Bronchial epithelial cell (primary cell): ENCODE measurements at regions not wholly inside any gene's neighbourhood (a gene's known extent, or its start where the extent isn't known, plus 50 kb on each side); places are given as distances from the start of the nearest gene placed in this dataset.

Experiments used
- DNase-seq: peaks from one replicate; pipeline ENCODE4 v3.0.0-alpha.2; 2010; ENCODE audit warnings: low read depth
- FAIRE-seq: peaks from 2 replicates; lab custom pipeline; 2011; peaks lifted over from hg19 to GRCh38; lab: Jason Lieb, UNC
- H3K27me3 ChIP-seq: 2 replicates; pipeline ENCODE4 v1.5.1; 2011; ENCODE audit warnings: low read length; ENCODE audit not compliant: control insufficient read depth, insufficient read depth
- H3K36me3 ChIP-seq: 2 replicates; pipeline ENCODE4 v1.5.1; 2011; ENCODE audit warnings: low read length; ENCODE audit not compliant: control insufficient read depth, insufficient read depth
- H3K4me3 ChIP-seq: 2 replicates; pipeline ENCODE4 v1.5.1; 2011; ENCODE audit warnings: mild to moderate bottlenecking, low read depth, low read length, control low read depth
- CTCF ChIP-seq: IDR thresholded peaks from 2 replicates; pipeline ENCODE4 v1.5.1; 2011; ENCODE audit warnings: mild to moderate bottlenecking, moderate library complexity, low read length, control low read depth, inconsistent platforms; ENCODE audit not compliant: insufficient read depth, severe bottlenecking

- H3K36me3 ChIP-seq = no peaks in the 10 kb centered on the region
- no peak for FAIRE-seq
- H3K27me3 ChIP-seq = no peaks in the 10 kb centered on the region
- no peak for TF ChIP-seq CTCF
- DNase-seq = no peak
- no peak overlapping the region for H3K4me3 ChIP-seq
Measured at GRCh38 chr2:236686561-236686960, 116.9 kb downstream of the ACKR3 start.

DNA sequence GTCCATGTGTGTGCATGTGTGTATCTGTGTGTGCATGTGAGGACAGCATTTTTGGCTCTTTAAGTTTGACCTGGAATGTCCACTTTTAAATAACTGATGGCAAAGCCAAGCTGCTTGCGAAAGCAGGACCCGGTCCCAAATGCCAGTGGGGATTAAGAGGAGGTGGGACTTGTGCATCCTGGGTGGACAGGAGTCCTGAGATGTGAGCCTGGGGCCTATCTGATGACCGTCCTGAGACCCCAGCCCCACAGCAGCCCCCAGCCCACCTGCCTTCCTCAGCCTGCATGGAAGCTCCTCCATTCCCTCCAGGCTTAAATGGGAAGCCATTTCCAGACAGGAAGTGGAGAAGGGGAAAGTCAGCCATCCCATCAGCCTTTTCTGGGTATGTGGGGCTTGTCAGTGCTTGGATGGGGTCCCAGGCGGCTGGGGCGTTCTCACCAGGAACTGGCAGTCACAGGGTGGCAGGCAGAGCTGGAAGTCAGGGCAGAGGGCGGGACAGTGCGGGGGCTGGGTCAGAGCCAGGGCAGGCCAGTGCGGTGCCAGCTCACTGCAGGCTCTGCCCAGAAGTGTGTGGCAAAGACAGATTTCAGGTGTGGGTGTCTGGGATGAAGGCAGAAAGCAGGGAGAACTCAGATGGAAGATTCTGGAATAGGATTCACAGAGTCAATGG lies 117.8 kb downstream of the ACKR3 start:
- DNase-seq (peak; percentile 28), FAIRE-seq (peak; percentile 52)
- Histone ChIP-seq H3K27me3 (no peaks in the 10 kb centered on the region), H3K36me3 (no peaks in the 10 kb centered on the region), H3K4me3 (no peak overlapping the region)
- TF ChIP-seq CTCF = no peak

DNA sequence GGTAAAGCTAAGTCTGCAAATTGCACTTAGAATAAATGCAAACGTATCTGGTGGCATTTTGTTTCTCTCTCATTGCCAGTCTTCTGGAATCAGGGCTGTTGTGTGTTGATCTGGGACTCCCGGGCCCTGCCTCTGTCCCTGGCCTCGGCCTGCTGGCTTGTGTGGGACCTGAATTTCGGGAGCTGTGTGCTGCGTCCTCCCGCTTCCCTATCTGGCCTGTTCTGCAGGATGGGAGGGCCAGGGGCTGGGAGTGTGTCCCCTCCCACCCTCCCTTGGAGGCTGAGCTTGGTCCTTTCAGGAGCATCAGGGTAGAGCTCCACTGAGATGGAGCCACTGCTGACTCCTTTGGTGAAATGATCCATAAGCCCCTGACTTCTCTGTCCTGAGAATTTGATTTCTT lies 118.5 kb downstream of the ACKR3 start:
- Histone ChIP-seq H3K36me3 (no peaks in the 10 kb centered on the region), H3K4me3 (no peak overlapping the region), H3K27me3 (no peaks in the 10 kb centered on the region)
- no peak for TF ChIP-seq CTCF
- FAIRE-seq (no peak), DNase-seq (no peak)

- Histone ChIP-seq H3K27me3 (no peaks in the 10 kb centered on the region), H3K4me3 (no peak overlapping the region), H3K36me3 (no peaks in the 10 kb centered on the region)
- TF ChIP-seq CTCF = no peak
- FAIRE-seq (no peak), DNase-seq (no peak)
Measured at GRCh38 chr2:236688563-236689392, 119.2 kb downstream of the ACKR3 start.

GRCh38 chr2:236689393-236689700 lies 119.7 kb downstream of the ACKR3 start:
- FAIRE-seq (peak; percentile 47), DNase-seq (peak; percentile 75)
- Histone ChIP-seq H3K4me3 (no peak overlapping the region), H3K36me3 (no peaks in the 10 kb centered on the region), H3K27me3 (no peaks in the 10 kb centered on the region)
- TF ChIP-seq CTCF = no peak
